PC-9 (cell line): ENCODE measurements at regions not wholly inside any gene's neighbourhood (a gene's known extent, or its start where the extent isn't known, plus 50 kb on each side); places are given as distances from the start of the nearest gene placed in this dataset.
"Not testable (repeated sequence)": the region's sequence is repeated elsewhere in the genome, so short reads cannot be mapped to it uniquely, and the experiment has no call there.

ENCODE experiments used
- BruUV-seq: library from RNA; stranded (reverse); fragments of 400-500 nt; replicated peaks from 2 replicates; lab custom pipeline; 2021; lab: Mats Ljungman, UMichigan
- CTCF ChIA-PET: fragments of 300-600 bp; sonication (Branson Sonifier 250); formaldehyde crosslinking; loops from one replicate; lab custom pipeline; 2022; ENCODE audit warnings: antibody characterized with exemption; lab: Charles Lee
- POLR2A ChIA-PET: fragments of 300-600 bp; sonication (Branson Sonifier 250); formaldehyde crosslinking; loops from one replicate; lab custom pipeline; 2022; ENCODE audit warnings: antibody characterized with exemption; ENCODE audit not compliant: unreplicated experiment; lab: Charles Lee
- DNase-seq, 2 experiments: peaks; one replicate each; pipeline versions ENCODE4 v3.0.0 to v3.0.0-alpha.2; 2015 to 2022; ENCODE audit warnings: mixed read lengths in 1 of 2
- H2AFZ ChIP-seq: fragments of 200-600 bp; sonication (generic); 2 replicates; pipeline ENCODE4 v1.8.1; 2017; ENCODE audit warnings: antibody characterized with exemption
- H3F3A ChIP-seq: fragments of 200-600 bp; sonication (generic); 2 replicates; pipeline ENCODE4 v1.8.1; 2017; ENCODE audit warnings: antibody characterized with exemption, mild to moderate bottlenecking, low read depth; ENCODE audit not compliant: insufficient read depth
- H3K27ac ChIP-seq: fragments of 200-600 bp; sonication (generic); 2 replicates; pipeline ENCODE4 v1.6.1; 2016; ENCODE audit warnings: mixed run types
- H3K27me3 ChIP-seq: fragments of 200-600 bp; sonication (generic); 2 replicates; pipeline ENCODE4 v1.6.1; 2016; ENCODE audit warnings: low read depth, mixed run types; ENCODE audit not compliant: insufficient read depth
- H3K36me3 ChIP-seq: fragments of 200-600 bp; sonication (generic); 2 replicates; pipeline ENCODE4 v1.6.1; 2016; ENCODE audit warnings: low read depth, mixed run types
- H3K4me1 ChIP-seq: fragments of 200-600 bp; sonication (generic); replicated peaks from 2 replicates; pipeline ENCODE4 v1.6.1; 2016; ENCODE audit warnings: mixed run types; ENCODE audit not compliant: insufficient read depth
- H3K4me2 ChIP-seq: fragments of 200-600 bp; sonication (generic); 2 replicates; pipeline ENCODE4 v1.6.1; 2017; ENCODE audit warnings: mixed run types
- H3K4me3 ChIP-seq: fragments of 200-600 bp; sonication (generic); 2 replicates; pipeline ENCODE4 v1.6.1; 2016; ENCODE audit warnings: mixed run types
- H3K79me2 ChIP-seq: fragments of 200-600 bp; sonication (generic); 2 replicates; pipeline ENCODE4 v1.6.1; 2017; ENCODE audit warnings: low read depth, mixed run types
- H3K9me2 ChIP-seq: fragments of 200-600 bp; sonication (generic); 2 replicates; pipeline ENCODE4 v1.8.1; 2017; ENCODE audit warnings: mild to moderate bottlenecking; ENCODE audit not compliant: insufficient read depth
- H3K9me3 ChIP-seq: fragments of 200-600 bp; sonication (generic); 2 replicates; pipeline ENCODE4 v1.8.1; 2016; ENCODE audit warnings: low read depth; ENCODE audit not compliant: insufficient read depth
- H4K20me1 ChIP-seq: fragments of 200-600 bp; sonication (generic); 2 replicates; pipeline ENCODE4 v1.8.1; 2017; ENCODE audit not compliant: insufficient read depth
- EZH2 ChIP-seq: fragments of 200-600 bp; sonication (generic); IDR thresholded peaks from 2 replicates; pipeline ENCODE4 v1.8.0; 2017; ENCODE audit warnings: antibody characterized with exemption, low read depth
- intact Hi-C: fragments of 100-400 bp; cut with micrococcal nuclease; formaldehyde crosslinking; loops from one replicate; pipeline ENCODE4 v1.10.0; 2022; ENCODE audit not compliant: unreplicated experiment
- TF ChIP-seq, protein P1 (sequence below): fragments of 200-600 bp; sonication (generic); conservative IDR thresholded peaks from 2 replicates; pipeline ENCODE4 v1.6.1; 2017; ENCODE audit warnings: mixed run types, antibody characterized with exemption, mild to moderate bottlenecking, moderate library complexity

DNA sequence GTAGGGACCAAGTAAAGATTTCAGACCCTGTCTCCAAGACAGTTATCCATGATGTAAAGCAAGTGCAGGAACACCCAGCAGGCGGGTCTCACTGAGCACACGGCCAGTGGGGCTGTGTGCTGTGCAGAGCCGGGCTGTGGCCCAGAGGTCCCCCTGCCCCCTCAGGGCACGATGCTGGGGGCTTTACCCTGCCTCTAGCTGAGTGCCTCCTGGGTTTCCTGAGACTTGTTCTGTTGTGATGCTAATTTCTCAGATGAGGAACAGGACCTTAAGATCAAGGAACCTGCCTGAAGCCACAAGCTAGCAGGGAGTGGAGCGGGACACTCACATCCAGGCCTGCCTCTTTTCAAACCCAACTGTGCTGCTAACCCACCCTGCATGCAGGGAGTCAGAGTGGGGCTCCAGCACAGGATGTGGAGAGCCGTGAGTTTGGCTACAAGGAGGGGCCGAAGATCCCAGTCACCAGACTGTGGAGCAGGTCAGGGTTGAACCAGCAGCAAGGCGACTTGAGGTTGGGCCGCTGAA is 76.1 kb upstream of the LYZL2 start:
- POLR2A ChIA-PET = no interaction called here
- TF ChIP-seq, protein P1, sequence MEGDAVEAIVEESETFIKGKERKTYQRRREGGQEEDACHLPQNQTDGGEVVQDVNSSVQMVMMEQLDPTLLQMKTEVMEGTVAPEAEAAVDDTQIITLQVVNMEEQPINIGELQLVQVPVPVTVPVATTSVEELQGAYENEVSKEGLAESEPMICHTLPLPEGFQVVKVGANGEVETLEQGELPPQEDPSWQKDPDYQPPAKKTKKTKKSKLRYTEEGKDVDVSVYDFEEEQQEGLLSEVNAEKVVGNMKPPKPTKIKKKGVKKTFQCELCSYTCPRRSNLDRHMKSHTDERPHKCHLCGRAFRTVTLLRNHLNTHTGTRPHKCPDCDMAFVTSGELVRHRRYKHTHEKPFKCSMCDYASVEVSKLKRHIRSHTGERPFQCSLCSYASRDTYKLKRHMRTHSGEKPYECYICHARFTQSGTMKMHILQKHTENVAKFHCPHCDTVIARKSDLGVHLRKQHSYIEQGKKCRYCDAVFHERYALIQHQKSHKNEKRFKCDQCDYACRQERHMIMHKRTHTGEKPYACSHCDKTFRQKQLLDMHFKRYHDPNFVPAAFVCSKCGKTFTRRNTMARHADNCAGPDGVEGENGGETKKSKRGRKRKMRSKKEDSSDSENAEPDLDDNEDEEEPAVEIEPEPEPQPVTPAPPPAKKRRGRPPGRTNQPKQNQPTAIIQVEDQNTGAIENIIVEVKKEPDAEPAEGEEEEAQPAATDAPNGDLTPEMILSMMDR = no peak
- TF ChIP-seq EZH2 = no peak
- no peaks in the 10 kb centered on the region for H3K79me2 ChIP-seq
- intact Hi-C loops = no loop called here
- H2AFZ ChIP-seq = no peak overlapping the region
- no peaks in the 10 kb centered on the region for H4K20me1 ChIP-seq
- H3K4me2 ChIP-seq = no peak overlapping the region
- H3K36me3 ChIP-seq = no peaks in the 10 kb centered on the region
- H3F3A ChIP-seq = no peaks in the 10 kb centered on the region; the same call in 1 of the 2 replicates
- H3K4me3 ChIP-seq = no peak overlapping the region
- no peaks in the 10 kb centered on the region for H3K9me3 ChIP-seq
- no TSS peak for BruUV-seq
- no peaks in the 10 kb centered on the region for H3K9me2 ChIP-seq
- CTCF ChIA-PET = no interaction called here
- H3K27me3 ChIP-seq = no peaks in the 10 kb centered on the region
- no peak for DNase-seq
- H3K4me1 ChIP-seq = 0 out of 2 replicates have a peak, but pooled peaks cover 5% of the 10 kb centered on the region
- H3K27ac ChIP-seq = no peak overlapping the region

DNA sequence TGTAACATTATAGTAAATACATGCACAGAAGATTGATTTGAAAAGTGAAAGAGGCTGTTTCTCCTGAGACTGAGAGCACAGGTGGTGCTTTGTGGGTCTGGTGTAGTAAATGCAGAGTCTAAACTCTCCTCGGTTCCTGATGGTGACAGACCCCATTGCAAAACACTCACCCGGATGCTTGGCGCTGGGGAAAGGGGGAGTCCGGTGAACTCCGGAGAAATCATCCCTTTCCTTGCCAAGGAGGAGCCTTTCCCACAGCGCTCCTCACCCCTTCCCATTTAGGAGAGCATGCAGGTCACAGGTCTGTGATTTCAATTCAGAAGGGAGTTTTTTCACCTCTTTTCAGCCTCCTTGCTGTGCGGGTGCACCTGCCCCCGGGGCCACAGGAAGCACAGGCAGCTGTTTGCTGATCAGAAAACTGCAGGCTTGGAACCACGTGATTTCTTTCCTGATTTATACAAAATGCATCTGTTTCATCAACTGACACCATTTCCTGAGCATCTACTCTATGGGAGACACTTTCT is 75.6 kb upstream of the LYZL2 start:
- DNase-seq = no peak
- no peak for TF ChIP-seq EZH2
- TF ChIP-seq, protein P1 = no peak
- Histone ChIP-seq H3K4me2 (no peak overlapping the region), H3K79me2 (no peaks in the 10 kb centered on the region), H4K20me1 (no peaks in the 10 kb centered on the region), H3F3A (no peaks in the 10 kb centered on the region; the same call in 1 of the 2 replicates), H3K27me3 (no peaks in the 10 kb centered on the region), H3K27ac (no peak overlapping the region), H3K4me3 (no peak overlapping the region), H2AFZ (no peak overlapping the region), H3K36me3 (no peaks in the 10 kb centered on the region), H3K9me2 (no peaks in the 10 kb centered on the region), H3K9me3 (no peaks in the 10 kb centered on the region), H3K4me1 (0 out of 2 replicates have a peak, but pooled peaks cover 5% of the 10 kb centered on the region)
- BruUV-seq = no TSS peak
- intact Hi-C loops = no loop called here
- POLR2A ChIA-PET = no interaction called here
- CTCF ChIA-PET = no interaction called here

DNA sequence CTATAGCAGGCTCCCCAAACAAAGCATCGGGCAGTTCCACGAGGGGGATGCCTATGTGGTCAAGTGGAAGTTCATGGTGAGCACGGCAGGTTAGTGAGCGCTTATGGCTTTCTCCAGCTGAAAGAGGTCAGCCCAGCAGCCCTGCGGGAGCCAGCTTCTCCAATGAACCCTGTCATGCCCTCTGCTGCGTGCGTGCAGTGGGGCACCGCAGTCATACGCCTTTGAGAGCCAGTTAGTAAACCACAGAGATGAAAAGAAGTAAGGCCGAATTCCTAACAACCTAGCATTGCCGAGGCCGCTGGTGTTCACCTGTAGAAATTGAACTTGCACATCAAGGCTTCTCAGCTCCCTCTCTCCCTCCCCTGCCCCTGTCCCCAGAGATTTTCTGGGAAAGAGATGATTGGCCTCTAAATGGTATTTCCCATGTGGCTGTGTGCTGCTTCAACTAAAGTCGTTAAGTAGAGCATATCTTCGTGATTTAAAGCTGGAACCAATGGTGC is 75.1 kb upstream of the LYZL2 start:
- H3K4me1 ChIP-seq, POLR2A ChIA-PET, intact Hi-C loops, DNase-seq, H3K27me3 ChIP-seq, H3K9me2 ChIP-seq, H3K4me3 ChIP-seq, H3K4me2 ChIP-seq, H2AFZ ChIP-seq, H3K36me3 ChIP-seq, H3F3A ChIP-seq, BruUV-seq, H3K9me3 ChIP-seq, H4K20me1 ChIP-seq, H3K79me2 ChIP-seq, H3K27ac ChIP-seq: not testable (repeated sequence)
- CTCF ChIA-PET = interaction anchor here (0.7 kb wide), 1 partner anchor 215 kb away, joined by 3 read pairs; no protein-coding TSS in a partner anchor
